SK-N-SH treated with all-trans-retinoic acid at 6 μM for 48 hours (cell line): ENCODE measurements at regions not wholly inside any gene's neighbourhood (a gene's known extent, or its start where the extent isn't known, plus 50 kb on each side); places are given as distances from the start of the nearest gene placed in this dataset.

Experiments used
- ATAC-seq: fragments of 200-7000 bp; cut with Tn5 transposase; 3 replicates; pipeline ENCODE4 v1.9.1; 2020; ENCODE audit warnings: mild to moderate bottlenecking, moderate library complexity
- CSDC2 ChIP-seq: fragments of 250-450 bp; sonication (Bioruptor Pico); IDR thresholded peaks from 2 replicates; pipeline ENCODE4 v1.5.0; 2020; ENCODE audit warnings: mild to moderate bottlenecking, moderate library complexity
- ESRRG ChIP-seq: fragments of 250-450 bp; sonication (Bioruptor Pico); IDR thresholded peaks from 2 replicates; pipeline ENCODE4 v1.6.1; 2021; ENCODE audit warnings: mild to moderate bottlenecking
- ISL1 ChIP-seq: fragments of 250-450 bp; sonication (Bioruptor Pico); IDR thresholded peaks from 2 replicates; pipeline ENCODE4 v2.1.2; 2022; ENCODE audit warnings: mild to moderate bottlenecking, moderate library complexity
- PPARA ChIP-seq: fragments of 250-450 bp; sonication (Bioruptor Pico); IDR thresholded peaks from 2 replicates; pipeline ENCODE4 v1.5.0; 2020; ENCODE audit warnings: mild to moderate bottlenecking, borderline replicate concordance
- RARB ChIP-seq: fragments of 250-450 bp; sonication (Bioruptor Pico); IDR thresholded peaks from 2 replicates; pipeline ENCODE4 v1.8.0; 2021; ENCODE audit warnings: mild to moderate bottlenecking, moderate library complexity
- SNAI2 ChIP-seq: fragments of 250-450 bp; sonication (Bioruptor Pico); IDR thresholded peaks from 2 replicates; pipeline ENCODE4 v1.5.0; 2020; ENCODE audit warnings: mild to moderate bottlenecking, moderate library complexity
- TCF4 ChIP-seq: fragments of 250-450 bp; sonication (Bioruptor Pico); IDR thresholded peaks from 2 replicates; pipeline ENCODE4 v1.8.0; 2021; ENCODE audit warnings: mild to moderate bottlenecking, moderate library complexity, borderline replicate concordance
- ZC3H10 ChIP-seq: fragments of 250-450 bp; sonication (Bioruptor Pico); IDR thresholded peaks from 2 replicates; pipeline ENCODE4 v1.5.1; 2021; ENCODE audit warnings: mild to moderate bottlenecking, moderate library complexity
- ZFP3 ChIP-seq: fragments of 250-450 bp; sonication (Bioruptor Pico); IDR thresholded peaks from 2 replicates; pipeline ENCODE4 v1.5.0; 2020; ENCODE audit warnings: mild to moderate bottlenecking, moderate library complexity
- ZFP30 ChIP-seq: fragments of 450-650 bp; formaldehyde crosslinking; IDR thresholded peaks from 2 replicates; pipeline ENCODE4 v1.5.0; 2022; ENCODE audit warnings: mild to moderate bottlenecking, moderate library complexity
- ZNF70 ChIP-seq: fragments of 450-650 bp; formaldehyde crosslinking; IDR thresholded peaks from 2 replicates; pipeline ENCODE4 v1.5.0; 2020; ENCODE audit warnings: mild to moderate bottlenecking, moderate library complexity
- ZNF8 ChIP-seq: fragments of 450-650 bp; formaldehyde crosslinking; IDR thresholded peaks from 2 replicates; pipeline ENCODE4 v1.5.0; 2020; ENCODE audit warnings: mild to moderate bottlenecking, moderate library complexity
- TF ChIP-seq, protein P1 (sequence below): fragments of 250-450 bp; sonication (Bioruptor Pico); IDR thresholded peaks from 2 replicates; pipeline ENCODE4 v1.5.1; 2020; ENCODE audit warnings: low read depth, mild to moderate bottlenecking, moderate library complexity
- TF ChIP-seq, protein P2 (sequence below): fragments of 250-450 bp; sonication (Bioruptor Pico); IDR thresholded peaks from 2 replicates; pipeline ENCODE4 v1.8.0; 2020; ENCODE audit warnings: mild to moderate bottlenecking, moderate library complexity, borderline replicate concordance
- TF ChIP-seq, protein P3 (sequence below): fragments of 250-450 bp; sonication (Bioruptor Pico); IDR thresholded peaks from 2 replicates; pipeline ENCODE4 v1.5.0; 2020; ENCODE audit warnings: mild to moderate bottlenecking, moderate library complexity
- TF ChIP-seq, protein P4 (sequence below): fragments of 250-450 bp; sonication (Bioruptor Pico); IDR thresholded peaks from 2 replicates; pipeline ENCODE4 v1.5.1; 2021; ENCODE audit warnings: mild to moderate bottlenecking, moderate library complexity

DNA sequence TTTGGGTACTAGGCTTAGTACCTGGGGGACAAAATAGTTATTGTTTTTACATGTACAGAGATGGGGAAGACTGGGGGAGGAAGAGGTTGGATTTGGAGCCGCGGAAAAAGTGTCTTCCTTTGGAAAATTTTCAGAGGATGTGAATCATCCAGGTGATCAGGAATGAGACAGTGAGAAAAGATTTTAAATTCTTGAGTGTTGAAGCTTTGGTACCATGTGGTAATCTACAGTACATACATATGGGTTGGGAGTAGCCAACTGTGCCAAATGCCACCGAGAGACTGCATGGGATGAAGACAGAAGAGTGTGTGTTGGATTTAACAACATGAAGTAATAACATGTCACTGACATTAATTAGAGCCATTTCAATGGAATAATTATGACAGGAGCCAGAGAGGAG is 1238.2 kb downstream of the ROBO1 start:
- TF ChIP-seq, protein P1, sequence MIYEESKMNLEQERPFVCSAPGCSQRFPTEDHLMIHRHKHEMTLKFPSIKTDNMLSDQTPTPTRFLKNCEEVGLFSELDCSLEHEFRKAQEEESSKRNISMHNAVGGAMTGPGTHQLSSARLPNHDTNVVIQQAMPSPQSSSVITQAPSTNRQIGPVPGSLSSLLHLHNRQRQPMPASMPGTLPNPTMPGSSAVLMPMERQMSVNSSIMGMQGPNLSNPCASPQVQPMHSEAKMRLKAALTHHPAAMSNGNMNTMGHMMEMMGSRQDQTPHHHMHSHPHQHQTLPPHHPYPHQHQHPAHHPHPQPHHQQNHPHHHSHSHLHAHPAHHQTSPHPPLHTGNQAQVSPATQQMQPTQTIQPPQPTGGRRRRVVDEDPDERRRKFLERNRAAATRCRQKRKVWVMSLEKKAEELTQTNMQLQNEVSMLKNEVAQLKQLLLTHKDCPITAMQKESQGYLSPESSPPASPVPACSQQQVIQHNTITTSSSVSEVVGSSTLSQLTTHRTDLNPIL (CRISPR knock-in tag), result no peak
- TF ChIP-seq, protein P2, sequence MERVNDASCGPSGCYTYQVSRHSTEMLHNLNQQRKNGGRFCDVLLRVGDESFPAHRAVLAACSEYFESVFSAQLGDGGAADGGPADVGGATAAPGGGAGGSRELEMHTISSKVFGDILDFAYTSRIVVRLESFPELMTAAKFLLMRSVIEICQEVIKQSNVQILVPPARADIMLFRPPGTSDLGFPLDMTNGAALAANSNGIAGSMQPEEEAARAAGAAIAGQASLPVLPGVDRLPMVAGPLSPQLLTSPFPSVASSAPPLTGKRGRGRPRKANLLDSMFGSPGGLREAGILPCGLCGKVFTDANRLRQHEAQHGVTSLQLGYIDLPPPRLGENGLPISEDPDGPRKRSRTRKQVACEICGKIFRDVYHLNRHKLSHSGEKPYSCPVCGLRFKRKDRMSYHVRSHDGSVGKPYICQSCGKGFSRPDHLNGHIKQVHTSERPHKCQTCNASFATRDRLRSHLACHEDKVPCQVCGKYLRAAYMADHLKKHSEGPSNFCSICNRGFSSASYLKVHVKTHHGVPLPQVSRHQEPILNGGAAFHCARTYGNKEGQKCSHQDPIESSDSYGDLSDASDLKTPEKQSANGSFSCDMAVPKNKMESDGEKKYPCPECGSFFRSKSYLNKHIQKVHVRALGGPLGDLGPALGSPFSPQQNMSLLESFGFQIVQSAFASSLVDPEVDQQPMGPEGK (CRISPR knock-in tag), result no peak
- TF ChIP-seq RARB, result no peak
- no peak for TF ChIP-seq ISL1
- no peak for TF ChIP-seq CSDC2 (CRISPR knock-in tag)
- TF ChIP-seq SNAI2 (CRISPR knock-in tag), result no peak
- no peak for TF ChIP-seq ZNF70
- TF ChIP-seq ESRRG (CRISPR knock-in tag), result no peak
- no peak for ATAC-seq

DNA sequence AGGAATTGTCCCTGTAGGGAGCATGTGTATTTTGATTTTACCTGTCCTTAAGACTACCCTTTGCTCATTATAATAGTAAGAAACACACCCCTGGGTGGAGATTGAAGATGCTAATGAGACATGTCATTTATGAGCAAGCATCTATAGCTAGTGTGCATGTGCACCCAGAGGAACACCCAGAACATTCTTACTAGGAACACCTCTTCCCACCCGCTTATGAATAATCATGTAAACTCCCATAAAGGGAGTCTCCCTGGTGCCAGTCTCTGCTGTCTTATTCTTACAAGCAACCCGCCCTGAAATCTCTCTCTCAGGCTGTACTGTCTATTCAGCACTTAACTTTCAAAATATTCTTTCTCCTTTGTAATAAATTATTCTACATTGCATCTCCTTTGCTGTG is 1227.3 kb downstream of the ROBO1 start:
- TF ChIP-seq PPARA (CRISPR knock-in tag) (no peak), ZNF8 (CRISPR knock-in tag) (no peak)
- no peak for ATAC-seq

DNA sequence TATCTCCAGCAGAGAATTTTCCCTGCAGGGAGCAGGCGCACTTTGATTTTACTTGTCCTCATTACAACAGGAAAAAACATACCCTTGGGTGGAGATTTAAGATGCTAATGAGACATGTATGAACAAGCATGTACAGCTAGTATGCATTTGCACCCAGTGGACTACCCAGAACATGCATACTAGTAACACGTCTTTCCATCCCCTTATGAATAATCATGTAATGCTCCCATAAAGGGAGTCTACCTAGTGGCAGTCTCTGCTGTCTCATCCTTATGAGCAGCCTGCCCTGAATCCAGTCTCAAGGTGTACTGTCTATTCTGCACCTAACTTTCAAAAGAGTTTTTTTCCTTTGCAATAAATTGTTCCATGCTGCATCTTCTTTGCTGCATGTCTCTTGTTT is 1222.0 kb downstream of the ROBO1 start:
- ATAC-seq, result no peak
- no peak for TF ChIP-seq PPARA (CRISPR knock-in tag)
- no peak for TF ChIP-seq CSDC2 (CRISPR knock-in tag)
- no peak for TF ChIP-seq ZNF70
- no peak for TF ChIP-seq ZFP30 (CRISPR knock-in tag)
- TF ChIP-seq TCF4 (CRISPR knock-in tag), result no peak
- TF ChIP-seq ZC3H10, result no peak
- TF ChIP-seq ZFP3, result no peak
- TF ChIP-seq, protein P3, sequence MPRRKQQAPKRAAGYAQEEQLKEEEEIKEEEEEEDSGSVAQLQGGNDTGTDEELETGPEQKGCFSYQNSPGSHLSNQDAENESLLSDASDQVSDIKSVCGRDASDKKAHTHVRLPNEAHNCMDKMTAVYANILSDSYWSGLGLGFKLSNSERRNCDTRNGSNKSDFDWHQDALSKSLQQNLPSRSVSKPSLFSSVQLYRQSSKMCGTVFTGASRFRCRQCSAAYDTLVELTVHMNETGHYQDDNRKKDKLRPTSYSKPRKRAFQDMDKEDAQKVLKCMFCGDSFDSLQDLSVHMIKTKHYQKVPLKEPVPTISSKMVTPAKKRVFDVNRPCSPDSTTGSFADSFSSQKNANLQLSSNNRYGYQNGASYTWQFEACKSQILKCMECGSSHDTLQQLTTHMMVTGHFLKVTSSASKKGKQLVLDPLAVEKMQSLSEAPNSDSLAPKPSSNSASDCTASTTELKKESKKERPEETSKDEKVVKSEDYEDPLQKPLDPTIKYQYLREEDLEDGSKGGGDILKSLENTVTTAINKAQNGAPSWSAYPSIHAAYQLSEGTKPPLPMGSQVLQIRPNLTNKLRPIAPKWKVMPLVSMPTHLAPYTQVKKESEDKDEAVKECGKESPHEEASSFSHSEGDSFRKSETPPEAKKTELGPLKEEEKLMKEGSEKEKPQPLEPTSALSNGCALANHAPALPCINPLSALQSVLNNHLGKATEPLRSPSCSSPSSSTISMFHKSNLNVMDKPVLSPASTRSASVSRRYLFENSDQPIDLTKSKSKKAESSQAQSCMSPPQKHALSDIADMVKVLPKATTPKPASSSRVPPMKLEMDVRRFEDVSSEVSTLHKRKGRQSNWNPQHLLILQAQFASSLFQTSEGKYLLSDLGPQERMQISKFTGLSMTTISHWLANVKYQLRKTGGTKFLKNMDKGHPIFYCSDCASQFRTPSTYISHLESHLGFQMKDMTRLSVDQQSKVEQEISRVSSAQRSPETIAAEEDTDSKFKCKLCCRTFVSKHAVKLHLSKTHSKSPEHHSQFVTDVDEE (CRISPR knock-in tag), result no peak
- TF ChIP-seq, protein P2 (CRISPR knock-in tag), result no peak
- no peak for TF ChIP-seq RARB
- TF ChIP-seq, protein P4, sequence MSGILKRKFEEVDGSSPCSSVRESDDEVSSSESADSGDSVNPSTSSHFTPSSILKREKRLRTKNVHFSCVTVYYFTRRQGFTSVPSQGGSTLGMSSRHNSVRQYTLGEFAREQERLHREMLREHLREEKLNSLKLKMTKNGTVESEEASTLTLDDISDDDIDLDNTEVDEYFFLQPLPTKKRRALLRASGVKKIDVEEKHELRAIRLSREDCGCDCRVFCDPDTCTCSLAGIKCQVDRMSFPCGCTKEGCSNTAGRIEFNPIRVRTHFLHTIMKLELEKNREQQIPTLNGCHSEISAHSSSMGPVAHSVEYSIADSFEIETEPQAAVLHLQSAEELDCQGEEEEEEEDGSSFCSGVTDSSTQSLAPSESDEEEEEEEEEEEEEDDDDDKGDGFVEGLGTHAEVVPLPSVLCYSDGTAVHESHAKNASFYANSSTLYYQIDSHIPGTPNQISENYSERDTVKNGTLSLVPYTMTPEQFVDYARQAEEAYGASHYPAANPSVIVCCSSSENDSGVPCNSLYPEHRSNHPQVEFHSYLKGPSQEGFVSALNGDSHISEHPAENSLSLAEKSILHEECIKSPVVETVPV (CRISPR knock-in tag), result no peak
- no peak for TF ChIP-seq ESRRG (CRISPR knock-in tag)
